NCI-H345 (cell line): ENCODE measurements at regions not wholly inside any gene's neighbourhood (a gene's known extent, or its start where the extent isn't known, plus 50 kb on each side); places are given as distances from the start of the nearest gene placed in this dataset.
"Not testable (repeated sequence)": the region's sequence is repeated elsewhere in the genome, so short reads cannot be mapped to it uniquely, and the experiment has no call there.

Experiments
- DNase-seq: peaks from one replicate; lab custom pipeline; 2025; lab: John Stamatoyannopoulos, UW

GRCh38 chr9:7542693-7543092, 256.9 kb downstream of the DMAC1 start:
- peak; percentile 6 for DNase-seq

- no peak for DNase-seq
Measured at GRCh38 chr9:7542126-7542525, 257.5 kb downstream of the DMAC1 start.

GRCh38 chr9:7536310-7536939, 263.2 kb downstream of the DMAC1 start:
- DNase-seq: peak; percentile 41

- no peak for DNase-seq
Measured at GRCh38 chr9:7534211-7534935, 265.2 kb downstream of the DMAC1 start.

- DNase-seq: no peak
Measured at GRCh38 chr9:7533376-7534090, 266.0 kb downstream of the DMAC1 start.

GRCh38 chr9:7523426-7524043, 276.0 kb downstream of the DMAC1 start:
- DNase-seq: no peak

GRCh38 chr9:7520396-7520795, 279.2 kb downstream of the DMAC1 start:
- DNase-seq: no peak

GRCh38 chr9:7516376-7516775, 283.2 kb downstream of the DMAC1 start:
- DNase-seq: no peak

GRCh38 chr9:7510199-7510598, 289.4 kb downstream of the DMAC1 start:
- DNase-seq: no peak

- no peak for DNase-seq
Measured at GRCh38 chr9:7509576-7510145, 289.9 kb downstream of the DMAC1 start.

GRCh38 chr9:7508516-7508915, 291.1 kb downstream of the DMAC1 start:
- no peak for DNase-seq

GRCh38 chr9:7507566-7508270, 291.9 kb downstream of the DMAC1 start:
- DNase-seq: no peak

GRCh38 chr9:7507026-7507425, 292.6 kb downstream of the DMAC1 start:
- DNase-seq: no peak

GRCh38 chr9:7500521-7500920, 299.1 kb downstream of the DMAC1 start:
- DNase-seq: peak; percentile 81

- DNase-seq: no peak
Measured at GRCh38 chr9:7491641-7492040, 307.9 kb downstream of the DMAC1 start.

- no peak for DNase-seq
Measured at GRCh38 chr9:7490317-7491108, 309.1 kb downstream of the DMAC1 start.

GRCh38 chr9:7489036-7489435, 310.5 kb downstream of the DMAC1 start:
- peak; percentile 2 for DNase-seq

GRCh38 chr9:7484014-7484413, 315.6 kb downstream of the DMAC1 start:
- not testable (repeated sequence) for DNase-seq

- DNase-seq: no peak
Measured at GRCh38 chr9:7481570-7481969, 318.0 kb downstream of the DMAC1 start.

GRCh38 chr9:7479300-7479699, 320.3 kb downstream of the DMAC1 start:
- no peak for DNase-seq

GRCh38 chr9:7478646-7479045, 320.9 kb downstream of the DMAC1 start:
- no peak for DNase-seq
